IMR-90 (cell line): ENCODE measurements at regions not wholly inside any gene's neighbourhood (a gene's known extent, or its start where the extent isn't known, plus 50 kb on each side); places are given as distances from the start of the nearest gene placed in this dataset.

Experiments
- ATAC-seq: fragments of 200-7000 bp; cut with Tn5 transposase; 2 replicates; pipeline ENCODE4 v1.9.1; 2020; ENCODE audit warnings: low read depth, mild to moderate bottlenecking, moderate library complexity
- BruUV-seq: library from RNA; stranded (reverse); fragments of 400-500 nt; replicated peaks from 2 replicates; lab custom pipeline; 2021; lab: Mats Ljungman, UMichigan
- CTCF ChIA-PET: fragments of 300-600 bp; formaldehyde crosslinking; extraction: SDS; loops from one replicate; lab custom pipeline; 2021; ENCODE audit warnings: antibody characterized with exemption; lab: Yijun Ruan, JAX
- POLR2A ChIA-PET: fragments of 300-600 bp; sonication (Branson Sonifier 250); formaldehyde crosslinking; loops from one replicate; lab custom pipeline; 2022; ENCODE audit warnings: antibody characterized with exemption; ENCODE audit not compliant: unreplicated experiment; lab: Charles Lee
- DNase-seq: peaks from one replicate; pipeline ENCODE4 v3.0.0; 2013
- H2AFZ ChIP-seq: replicated peaks from 2 replicates; pipeline ENCODE3; 2013; ENCODE audit warnings: low read length, mild to moderate bottlenecking; ENCODE audit not compliant: poor library complexity
- H2AK5ac ChIP-seq: 2 replicates; pipeline ENCODE4 v1.6.1; 2013; ENCODE audit warnings: low read depth, low read length, inconsistent platforms
- H2AK9ac ChIP-seq: replicated peaks from 2 replicates; pipeline ENCODE3; 2013; ENCODE audit warnings: mild to moderate bottlenecking, low read depth, low read length, moderate library complexity; ENCODE audit not compliant: poor library complexity
- H2BK120ac ChIP-seq: 2 replicates; pipeline ENCODE4 v1.6.1; 2013; ENCODE audit warnings: low read depth, low read length, inconsistent platforms
- H2BK15ac ChIP-seq: 3 replicates; pipeline ENCODE4 v1.6.1; 2013; ENCODE audit warnings: low read depth, low read length, inconsistent platforms
- H2BK20ac ChIP-seq: 2 replicates; pipeline ENCODE4 v1.6.1; 2013; ENCODE audit warnings: low read depth, mild to moderate bottlenecking, inconsistent platforms, low read length, moderate library complexity
- H2BK5ac ChIP-seq: 2 replicates; pipeline ENCODE4 v1.6.1; 2013; ENCODE audit warnings: mild to moderate bottlenecking, low read depth, low read length, inconsistent platforms; ENCODE audit not compliant: poor library complexity, severe bottlenecking
- H3K14ac ChIP-seq: replicated peaks from 2 replicates; pipeline ENCODE4 v1.6.1; 2013; ENCODE audit warnings: low read depth, low read length, inconsistent platforms
- H3K18ac ChIP-seq: 2 replicates; pipeline ENCODE4 v1.6.1; 2013; ENCODE audit warnings: low read depth, low read length, control low read depth
- H3K23ac ChIP-seq: 2 replicates; pipeline ENCODE4 v1.6.1; 2013; ENCODE audit warnings: low read depth, low read length, inconsistent platforms
- H3K27ac ChIP-seq: 2 replicates; pipeline ENCODE4 v1.5.1; 2013; ENCODE audit warnings: mild to moderate bottlenecking, control low read depth, low read length; ENCODE audit not compliant: insufficient read depth
- H3K27me3 ChIP-seq: 2 replicates; pipeline ENCODE4 v1.6.1; 2013; ENCODE audit warnings: low read length; ENCODE audit not compliant: control insufficient read depth, insufficient read depth
- H3K36me3 ChIP-seq: 2 replicates; pipeline ENCODE4 v1.6.1; 2013; ENCODE audit warnings: low read length, mixed read lengths; ENCODE audit not compliant: control insufficient read depth, insufficient read depth
- H3K4ac ChIP-seq: 2 replicates; pipeline ENCODE4 v1.6.1; 2013; ENCODE audit warnings: low read depth, low read length, inconsistent platforms
- H3K4me1 ChIP-seq: 2 replicates; pipeline ENCODE4 v1.6.1; 2013; ENCODE audit warnings: low read length, mixed read lengths; ENCODE audit not compliant: control insufficient read depth, insufficient read depth
- H3K4me2 ChIP-seq: 2 replicates; pipeline ENCODE4 v1.6.1; 2013; ENCODE audit warnings: low read depth, mild to moderate bottlenecking, control low read depth, low read length, moderate library complexity
- H3K4me3 ChIP-seq: 2 replicates; pipeline ENCODE4 v1.5.1; 2013; ENCODE audit warnings: low read depth, mild to moderate bottlenecking, control low read depth, low read length, moderate library complexity; ENCODE audit not compliant: insufficient read depth
- H3K56ac ChIP-seq: 2 replicates; pipeline ENCODE4 v1.6.1; 2013; ENCODE audit warnings: low read length, inconsistent platforms; ENCODE audit not compliant: insufficient read depth; ENCODE audit errors: extremely low read depth
- H3K79me1 ChIP-seq, 2 experiments: 2 replicates each; pipeline ENCODE4 v1.6.1; 2013; ENCODE audit warnings: low read length in 2 of 2, inconsistent platforms in 1 of 2, low read depth in 1 of 2
- H3K9ac ChIP-seq: 2 replicates; pipeline ENCODE4 v1.6.1; 2013; ENCODE audit warnings: low read depth, low read length, control low read depth
- H3K9me1 ChIP-seq: 2 replicates; pipeline ENCODE4 v1.6.1; 2013; ENCODE audit warnings: low read length, inconsistent platforms; ENCODE audit not compliant: insufficient read depth
- H3K9me3 ChIP-seq: 2 replicates; pipeline ENCODE4 v1.6.1; 2013; ENCODE audit warnings: low read length; ENCODE audit not compliant: control insufficient read depth, insufficient read depth
- H4K20me1 ChIP-seq: 2 replicates; pipeline ENCODE4 v1.6.1; 2013; ENCODE audit warnings: low read length, inconsistent platforms; ENCODE audit not compliant: insufficient read depth
- H4K5ac ChIP-seq: 2 replicates; pipeline ENCODE4 v1.6.1; 2013; ENCODE audit warnings: mild to moderate bottlenecking, low read depth, low read length, control low read depth
- H4K8ac ChIP-seq, 2 experiments: 2 replicates each; pipeline ENCODE4 v1.6.1; 2013; ENCODE audit warnings: low read depth in 2 of 2, low read length in 2 of 2, control low read depth in 1 of 2, inconsistent platforms in 1 of 2
- H4K91ac ChIP-seq: 2 replicates; pipeline ENCODE4 v1.6.1; 2013; ENCODE audit warnings: low read depth, low read length, inconsistent platforms; ENCODE audit not compliant: insufficient read depth
- BHLHE40 ChIP-seq: fragments of 150-350 bp; IDR thresholded peaks from 2 replicates; pipeline ENCODE4 v1.6.1; 2016; ENCODE audit warnings: mild to moderate bottlenecking, low read depth, low read length
- CEBPB ChIP-seq: IDR thresholded peaks from 2 replicates; pipeline ENCODE4 v1.6.1; 2012; ENCODE audit warnings: low read depth, low read length, improper control_type of control experiment
- CHD1 ChIP-seq: IDR thresholded peaks from 2 replicates; pipeline ENCODE4 v1.6.1; 2012; ENCODE audit warnings: low read depth, low read length, improper control_type of control experiment
- CTCF ChIP-seq: conservative IDR thresholded peaks from 2 replicates; pipeline ENCODE4 v1.5.1; 2012; ENCODE audit warnings: mild to moderate bottlenecking, low read depth, low read length, improper control_type of control experiment
- ELK1 ChIP-seq: fragments of 150-350 bp; IDR thresholded peaks from 2 replicates; pipeline ENCODE4 v1.6.1; 2016; ENCODE audit warnings: low read depth, mild to moderate bottlenecking, low read length, moderate library complexity, borderline replicate concordance
- MAFK ChIP-seq: IDR thresholded peaks from 2 replicates; pipeline ENCODE4 v1.6.1; 2012; ENCODE audit warnings: low read depth, low read length, improper control_type of control experiment
- MAZ ChIP-seq: IDR thresholded peaks from 2 replicates; pipeline ENCODE4 v1.6.1; 2012; ENCODE audit warnings: low read depth, mild to moderate bottlenecking, low read length, improper control_type of control experiment, moderate library complexity, borderline replicate concordance
- RFX5 ChIP-seq: IDR thresholded peaks from 2 replicates; pipeline ENCODE4 v1.8.0; 2012; ENCODE audit warnings: low read depth, mild to moderate bottlenecking, low read length, moderate library complexity
- WGBS, 2 experiments: methylation state at CpG; one replicate each; pipeline versions ENCODE4 v1.1.5 to v1.1.7; 2013; ENCODE audit warnings: missing lambda C conversion rate in 2 of 2; ENCODE audit not compliant: insufficient read length in 1 of 2; ENCODE audit errors: extremely low coverage in 2 of 2; 5-methylcytosine and 5-hydroxymethylcytosine counted together
- dilution Hi-C: fragments of 300-500 bp; cut with HindIII; formaldehyde crosslinking; loops from one replicate; pipeline ENCODE4 v1.14.3; 2018; ENCODE audit warnings: low sequenced_read_pairs; ENCODE audit not compliant: unreplicated experiment
- in situ Hi-C: fragments of 300-500 bp; cut with MboI; formaldehyde crosslinking; loops from 3 replicates; pipeline ENCODE4 v1.14.3; 2019; ENCODE audit warnings: low sequenced_read_pairs, inconsistent platforms, mixed read lengths
- intact Hi-C: fragments of 100-400 bp; cut with micrococcal nuclease; formaldehyde crosslinking; loops from 2 replicates; pipeline ENCODE4 v1.10.0; 2022

GRCh38 chr17:10987786-10988185 lies 149.9 kb upstream of the PIRT start:
- POLR2A ChIA-PET, result no interaction called here
- DNase-seq (no peak), ATAC-seq (no peak)
- no peak overlapping the region for H3K23ac ChIP-seq
- no peak overlapping the region for H2AFZ ChIP-seq
- H2BK15ac ChIP-seq, result no peak overlapping the region
- H3K9me3 ChIP-seq, result peaks cover 29% of the 10 kb centered on the region
- H3K4ac ChIP-seq, result no peak overlapping the region
- no peak overlapping the region for H3K9ac ChIP-seq
- in situ Hi-C loops (no loop called here), intact Hi-C loops (no loop called here), dilution Hi-C loops (no loop called here)
- no peaks in the 10 kb centered on the region for H4K20me1 ChIP-seq
- no peak overlapping the region for H2AK9ac ChIP-seq
- no peak overlapping the region for H4K91ac ChIP-seq
- 60% methylated on average over 2 of the region's 5 CpGs; no CpG with 5 or more reads in 1 of the 2 experiments for WGBS, 2 experiments
- H3K4me3 ChIP-seq, result no peak overlapping the region
- H2BK20ac ChIP-seq, result no peak overlapping the region
- H3K36me3 ChIP-seq, result no peaks in the 10 kb centered on the region
- no peak for TF ChIP-seq ELK1
- no peak for TF ChIP-seq BHLHE40
- TF ChIP-seq CTCF, result no peak
- no peak for TF ChIP-seq CEBPB
- TF ChIP-seq RFX5, result no peak
- TF ChIP-seq MAZ, result no peak
- TF ChIP-seq MAFK, result no peak
- no peak for TF ChIP-seq CHD1
- no peaks in the 10 kb centered on the region for H3K27me3 ChIP-seq
- H3K4me1 ChIP-seq, result no peaks in the 10 kb centered on the region
- H3K14ac ChIP-seq, result no peak overlapping the region
- H2AK5ac ChIP-seq, result no peak overlapping the region
- no peak overlapping the region for H2BK5ac ChIP-seq
- BruUV-seq, result no TSS peak
- H3K56ac ChIP-seq, result no peak overlapping the region
- H2BK120ac ChIP-seq, result no peak overlapping the region
- no peaks in the 10 kb centered on the region for H3K9me1 ChIP-seq
- no peak overlapping the region for H3K18ac ChIP-seq
- H3K27ac ChIP-seq, result no peak overlapping the region
- CTCF ChIA-PET, result no interaction called here
- H4K8ac ChIP-seq, result no peak overlapping the region
- no peaks in the 10 kb centered on the region for H3K79me1 ChIP-seq
- no peak overlapping the region for H3K4me2 ChIP-seq
- no peak overlapping the region for H4K5ac ChIP-seq
